ACC112 (cell line): ENCODE measurements at regions not wholly inside any gene's neighbourhood (a gene's known extent, or its start where the extent isn't known, plus 50 kb on each side); places are given as distances from the start of the nearest gene placed in this dataset.
"Not testable (repeated sequence)": the region's sequence is repeated elsewhere in the genome, so short reads cannot be mapped to it uniquely, and the experiment has no call there.

Experiments used
- H2AFZ ChIP-seq: fragments of 200-600 bp; sonication (generic); one replicate; pipeline ENCODE4 v1.6.0; 2017; ENCODE audit warnings: antibody characterized with exemption, low read length; ENCODE audit not compliant: unreplicated experiment
- H3K27ac ChIP-seq: fragments of 200-600 bp; sonication (generic); 2 replicates; pipeline ENCODE4 v1.5.1; 2014; ENCODE audit warnings: low read depth, mild to moderate bottlenecking, antibody characterized with exemption, low read length, moderate library complexity
- H3K27me3 ChIP-seq: fragments of 200-600 bp; sonication (generic); 2 replicates; pipeline ENCODE4 v1.6.1; 2014; ENCODE audit warnings: mild to moderate bottlenecking, antibody characterized with exemption, low read length, moderate library complexity, mixed read lengths; ENCODE audit not compliant: insufficient read depth
- H3K36me3 ChIP-seq: fragments of 200-600 bp; sonication (generic); 2 replicates; pipeline ENCODE4 v1.6.1; 2016; ENCODE audit warnings: mild to moderate bottlenecking, antibody characterized with exemption, low read length, moderate library complexity, mixed read lengths; ENCODE audit not compliant: insufficient read depth
- H3K4me1 ChIP-seq: fragments of 200-600 bp; sonication (generic); one replicate; pipeline ENCODE4 v1.6.1; 2016; ENCODE audit warnings: low read length, mixed read lengths; ENCODE audit not compliant: insufficient read depth, unreplicated experiment, control insufficient read depth
- H3K4me3 ChIP-seq: fragments of 200-600 bp; sonication (generic); 2 replicates; pipeline ENCODE4 v1.5.1; 2014; ENCODE audit warnings: mild to moderate bottlenecking, low read depth, low read length
- H3K79me2 ChIP-seq: fragments of 200-600 bp; sonication (generic); one replicate; pipeline ENCODE4 v1.6.0; 2016; ENCODE audit warnings: low read length; ENCODE audit not compliant: control insufficient read depth, unreplicated experiment, insufficient read depth

DNA sequence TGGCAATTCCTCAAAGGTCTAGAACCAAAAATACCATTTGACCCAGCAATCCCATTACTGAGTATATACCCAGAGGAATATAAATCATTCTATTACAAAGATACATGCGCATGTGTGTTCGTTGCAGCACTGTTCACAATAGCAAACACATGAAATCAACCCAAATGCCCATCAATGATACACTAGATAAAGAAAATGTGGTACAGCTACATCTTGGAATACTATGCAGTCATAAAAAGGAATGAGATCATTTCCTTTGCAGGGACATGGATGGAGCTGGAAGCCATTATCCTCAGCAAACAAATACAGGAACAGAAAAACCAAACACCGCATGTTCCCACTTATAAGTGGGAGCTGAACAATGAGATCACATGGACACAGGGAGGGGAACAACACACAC, 95.9 kb upstream of the LYPLAL1 start:
- not testable (repeated sequence) for H3K27ac ChIP-seq, H3K4me3 ChIP-seq, H3K4me1 ChIP-seq, H3K36me3 ChIP-seq, H3K27me3 ChIP-seq, H3K79me2 ChIP-seq, H2AFZ ChIP-seq

- Histone ChIP-seq H3K4me3 (no peak overlapping the region), H2AFZ (no peak overlapping the region), H3K27ac (no peak overlapping the region), H3K79me2 (no peaks in the 10 kb centered on the region), H3K4me1 (peaks cover 25% of the 10 kb centered on the region), H3K36me3 (no peaks in the 10 kb centered on the region), H3K27me3 (no peaks in the 10 kb centered on the region)
Measured at GRCh38 chr1:219081943-219082925, 91.4 kb upstream of the LYPLAL1 start.

DNA sequence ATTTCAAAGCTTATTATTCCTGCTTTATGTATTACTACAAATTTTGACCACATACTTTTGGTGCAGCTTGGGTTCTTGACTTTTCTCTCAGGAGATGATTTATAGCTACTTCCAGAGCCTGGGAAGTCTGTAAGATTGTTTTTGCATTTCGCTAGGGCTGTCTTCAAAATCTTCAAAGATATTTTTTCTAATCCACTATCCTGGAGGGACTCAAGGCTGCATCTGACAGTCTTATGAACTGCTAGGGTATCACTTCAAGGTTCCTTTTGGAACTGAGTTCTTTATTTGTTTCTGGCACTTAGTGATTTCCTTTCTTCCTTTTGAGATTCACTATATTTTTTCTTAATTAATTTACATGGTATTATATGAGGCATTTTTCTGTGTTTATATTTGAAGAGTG, 90.0 kb upstream of the LYPLAL1 start:
- peaks cover 39% of the 10 kb centered on the region for H3K4me1 ChIP-seq

GRCh38 chr1:219085082-219085481, 88.6 kb upstream of the LYPLAL1 start:
- H3K4me3 ChIP-seq: no peak overlapping the region
- H3K79me2 ChIP-seq: no peaks in the 10 kb centered on the region
- H3K27me3 ChIP-seq: no peaks in the 10 kb centered on the region
- no peaks in the 10 kb centered on the region for H3K36me3 ChIP-seq
- H3K4me1 ChIP-seq: peaks cover 52% of the 10 kb centered on the region
- H2AFZ ChIP-seq: peak overlapping the region; percentile 45
- peak overlapping the region; percentile 46 for H3K27ac ChIP-seq

More for the DNA sequence above, 90.0 kb upstream of the LYPLAL1 start:
- H3K79me2 ChIP-seq: no peaks in the 10 kb centered on the region
- H3K36me3 ChIP-seq: no peaks in the 10 kb centered on the region
- no peak overlapping the region for H3K27ac ChIP-seq
- no peaks in the 10 kb centered on the region for H3K27me3 ChIP-seq
- H3K4me3 ChIP-seq: no peak overlapping the region
- no peak overlapping the region for H2AFZ ChIP-seq

DNA sequence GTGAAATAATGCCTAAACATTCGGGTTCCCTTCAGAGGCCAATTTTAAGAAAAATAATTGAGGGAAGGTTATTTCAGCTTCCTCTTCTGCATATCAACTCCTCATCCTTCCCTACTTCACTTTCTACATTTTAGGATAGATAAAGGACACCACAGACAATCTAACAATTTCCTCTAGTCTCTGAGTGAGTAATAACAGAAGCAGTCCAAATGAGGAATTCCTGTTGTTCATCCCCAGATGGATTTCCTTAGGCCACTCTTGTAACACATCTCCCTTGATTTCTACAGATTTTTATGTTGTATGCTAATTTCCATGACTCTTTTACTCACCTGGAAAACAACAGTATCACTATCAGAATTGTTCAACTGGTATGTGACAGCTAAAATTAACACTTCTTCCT, 87.7 kb upstream of the LYPLAL1 start:
- H3K27ac ChIP-seq: peak overlapping the region; percentile 46
- H3K36me3 ChIP-seq: no peaks in the 10 kb centered on the region
- H3K4me1 ChIP-seq: peaks cover 60% of the 10 kb centered on the region
- peak overlapping the region; percentile 7; the same call in 1 of the 2 replicates for H3K4me3 ChIP-seq
- H2AFZ ChIP-seq: peak overlapping the region; percentile 59
- no peaks in the 10 kb centered on the region for H3K27me3 ChIP-seq
- no peaks in the 10 kb centered on the region for H3K79me2 ChIP-seq

DNA sequence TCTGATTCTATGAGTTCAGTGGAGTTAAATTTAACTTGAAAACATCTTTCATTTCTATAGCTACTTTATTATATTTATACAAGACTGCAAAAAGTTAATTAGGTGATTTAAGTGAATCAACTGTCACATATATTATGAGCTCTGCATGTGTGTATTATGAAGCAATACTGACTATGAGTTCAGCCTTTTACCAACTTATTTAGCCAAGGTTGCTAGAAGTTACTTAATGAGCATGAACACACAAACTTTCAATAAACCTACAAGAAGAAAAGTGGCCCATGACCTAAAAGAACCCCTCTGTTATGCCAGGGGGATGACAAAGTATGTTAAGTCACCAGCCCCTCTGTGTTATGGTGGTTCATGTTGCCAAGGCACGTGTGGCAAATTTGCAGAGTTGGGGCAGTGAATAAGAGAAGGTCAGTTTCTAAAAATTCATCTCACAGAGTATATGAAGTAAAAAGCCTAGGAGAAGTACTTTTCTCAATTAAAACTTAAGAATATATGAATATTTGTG, 86.7 kb upstream of the LYPLAL1 start:
- no peaks in the 10 kb centered on the region for H3K79me2 ChIP-seq
- no peaks in the 10 kb centered on the region for H3K27me3 ChIP-seq
- no peak overlapping the region for H3K4me3 ChIP-seq
- peaks cover 68% of the 10 kb centered on the region for H3K4me1 ChIP-seq
- H3K27ac ChIP-seq: peak overlapping the region; percentile 55
- no peaks in the 10 kb centered on the region for H3K36me3 ChIP-seq
- peak overlapping the region; percentile 55 for H2AFZ ChIP-seq

GRCh38 chr1:219088778-219089557, 84.7 kb upstream of the LYPLAL1 start:
- Histone ChIP-seq H2AFZ (peak overlapping the region; percentile 23), H3K27ac (peak overlapping the region; percentile 60), H3K4me3 (peak overlapping the region; percentile 20; the same call in 1 of the 2 replicates), H3K4me1 (peaks cover 70% of the 10 kb centered on the region), H3K79me2 (no peaks in the 10 kb centered on the region), H3K36me3 (no peaks in the 10 kb centered on the region), H3K27me3 (no peaks in the 10 kb centered on the region)

DNA sequence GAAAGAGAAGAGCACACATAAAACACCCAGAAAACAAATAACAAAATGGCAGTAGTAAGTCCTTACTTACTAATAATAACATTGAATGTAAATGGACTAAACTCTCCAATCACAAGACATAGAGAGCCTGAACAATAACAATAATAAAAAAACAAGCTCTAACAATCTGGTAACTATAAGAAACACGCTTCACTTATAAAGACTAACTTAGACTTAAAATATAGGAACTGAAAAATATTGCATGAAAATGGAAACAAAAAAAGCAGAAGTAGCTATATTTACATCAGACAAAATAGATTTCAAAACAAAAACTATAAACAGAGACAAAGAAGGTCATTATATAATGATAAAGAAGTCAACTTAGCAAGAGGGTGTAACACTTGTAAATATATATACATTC, 83.1 kb upstream of the LYPLAL1 start:
- no peaks in the 10 kb centered on the region for H3K27me3 ChIP-seq
- H3K4me1 ChIP-seq: peaks cover 61% of the 10 kb centered on the region
- no peaks in the 10 kb centered on the region for H3K79me2 ChIP-seq
- no peak overlapping the region for H2AFZ ChIP-seq
- H3K4me3 ChIP-seq: peak overlapping the region; percentile 36; the same call in 1 of the 2 replicates
- no peaks in the 10 kb centered on the region for H3K36me3 ChIP-seq
- no peak overlapping the region for H3K27ac ChIP-seq

GRCh38 chr1:219092206-219092605, 81.5 kb upstream of the LYPLAL1 start:
- peak overlapping the region; percentile 18 for H2AFZ ChIP-seq
- H3K36me3 ChIP-seq: no peaks in the 10 kb centered on the region
- H3K79me2 ChIP-seq: no peaks in the 10 kb centered on the region
- peaks cover 45% of the 10 kb centered on the region for H3K4me1 ChIP-seq
- no peaks in the 10 kb centered on the region for H3K27me3 ChIP-seq
- peak overlapping the region; percentile 31 for H3K4me3 ChIP-seq
- peak overlapping the region; percentile 73 for H3K27ac ChIP-seq

GRCh38 chr1:219099307-219099706, 74.4 kb upstream of the LYPLAL1 start:
- no peaks in the 10 kb centered on the region for H3K36me3 ChIP-seq
- no peaks in the 10 kb centered on the region for H3K27me3 ChIP-seq
- H2AFZ ChIP-seq: no peak overlapping the region
- no peak overlapping the region for H3K4me3 ChIP-seq
- H3K79me2 ChIP-seq: no peaks in the 10 kb centered on the region
- no peak overlapping the region for H3K27ac ChIP-seq
- H3K4me1 ChIP-seq: no peaks in the 10 kb centered on the region
